ENCODE measurements at regions not wholly inside any gene's neighbourhood (a gene's known extent, or its start where the extent isn't known, plus 50 kb on each side); places are given as distances from the start of the nearest gene placed in this dataset.

GRCh38 chr4:123666486-123666885 lies 269.9 kb downstream of the SPRY1 start:
- no peak for TF ChIP-seq CTCF (IDR thresholded peaks at IDR 0.05; ENCODE audit: unreplicated experiment in 3 of 3)
- H3K27me3 Mint-ChIP-seq (ENCODE audit: low read depth) = no peaks in the 10 kb centered on the region
- H3K4me1 Mint-ChIP-seq = no peaks in the 10 kb centered on the region
- H3K36me3 Mint-ChIP-seq (ENCODE audit: low read depth) = peaks cover 7% of the 10 kb centered on the region
- no peaks in the 10 kb centered on the region for H3K9me3 Mint-ChIP-seq
- H3K4me3 Mint-ChIP-seq = no peak overlapping the region
- no peak overlapping the region for H3K27ac Mint-ChIP-seq

- no peaks in the 10 kb centered on the region for H3K9me3 Mint-ChIP-seq
- H3K4me1 Mint-ChIP-seq = no peaks in the 10 kb centered on the region
- H3K27ac Mint-ChIP-seq = no peak overlapping the region
- H3K27me3 Mint-ChIP-seq (ENCODE audit: low read depth) = no peaks in the 10 kb centered on the region
- no peak for TF ChIP-seq CTCF (IDR thresholded peaks at IDR 0.05; ENCODE audit: unreplicated experiment in 3 of 3)
- no peak overlapping the region for H3K4me3 Mint-ChIP-seq
- peaks cover 7% of the 10 kb centered on the region for H3K36me3 Mint-ChIP-seq (ENCODE audit: low read depth)
These were observed 270.9 kb downstream of the SPRY1 start for GRCh38 chr4:123667496-123667895.

GRCh38 chr4:123667991-123668390 lies 271.4 kb downstream of the SPRY1 start:
- Mint-ChIP-seq H3K36me3 (ENCODE audit: low read depth) (peaks cover 7% of the 10 kb centered on the region), H3K4me1 (peaks cover 1% of the 10 kb centered on the region), H3K27me3 (ENCODE audit: low read depth) (no peaks in the 10 kb centered on the region), H3K4me3 (no peak overlapping the region), H3K9me3 (no peaks in the 10 kb centered on the region), H3K27ac (no peak overlapping the region)
- TF ChIP-seq CTCF (IDR thresholded peaks at IDR 0.05; ENCODE audit: unreplicated experiment in 3 of 3) = no peak

- Mint-ChIP-seq H3K36me3 (ENCODE audit: low read depth) (peaks cover under 1% of the 10 kb centered on the region), H3K27ac (no peak overlapping the region), H3K4me1 (peaks cover 34% of the 10 kb centered on the region), H3K4me3 (no peak overlapping the region), H3K9me3 (no peaks in the 10 kb centered on the region), H3K27me3 (ENCODE audit: low read depth) (no peaks in the 10 kb centered on the region)
- no peak for TF ChIP-seq CTCF (IDR thresholded peaks at IDR 0.05; ENCODE audit: unreplicated experiment in 3 of 3)
These were observed 275.2 kb downstream of the SPRY1 start for GRCh38 chr4:123671636-123672404.

- Mint-ChIP-seq H3K4me1 (peaks cover 35% of the 10 kb centered on the region), H3K36me3 (ENCODE audit: low read depth) (no peaks in the 10 kb centered on the region), H3K27ac (peak overlapping the region in 1 of 3 experiments; percentile 8), H3K27me3 (ENCODE audit: low read depth) (no peaks in the 10 kb centered on the region), H3K4me3 (no peak overlapping the region), H3K9me3 (no peaks in the 10 kb centered on the region)
- no peak for TF ChIP-seq CTCF (IDR thresholded peaks at IDR 0.05; ENCODE audit: unreplicated experiment in 3 of 3)
These were observed 276.4 kb downstream of the SPRY1 start for GRCh38 chr4:123672987-123673386.

GRCh38 chr4:123673971-123674370 lies 277.4 kb downstream of the SPRY1 start:
- TF ChIP-seq CTCF (IDR thresholded peaks at IDR 0.05; ENCODE audit: unreplicated experiment in 3 of 3) = no peak
- H3K27me3 Mint-ChIP-seq (ENCODE audit: low read depth) = no peaks in the 10 kb centered on the region
- peaks cover 35% of the 10 kb centered on the region for H3K4me1 Mint-ChIP-seq
- no peak overlapping the region for H3K4me3 Mint-ChIP-seq
- peak overlapping the region in 2 of 3 experiments; percentile 12 to 68 for H3K27ac Mint-ChIP-seq
- no peaks in the 10 kb centered on the region for H3K9me3 Mint-ChIP-seq
- H3K36me3 Mint-ChIP-seq (ENCODE audit: low read depth) = no peaks in the 10 kb centered on the region
